OCI-M1 (cell line): ENCODE measurements at regions not wholly inside any gene's neighbourhood (a gene's known extent, or its start where the extent isn't known, plus 50 kb on each side); places are given as distances from the start of the nearest gene placed in this dataset.
A peak's percentile ranks its signal among the peaks of the same experiment; 100 is the strongest.
"Not testable (repeated sequence)": the region's sequence is repeated elsewhere in the genome, so short reads cannot be mapped to it uniquely, and the experiment has no call there.

Source experiments
- DNase-seq: peaks from one replicate; lab custom pipeline; 2025; lab: John Stamatoyannopoulos, UW

DNA sequence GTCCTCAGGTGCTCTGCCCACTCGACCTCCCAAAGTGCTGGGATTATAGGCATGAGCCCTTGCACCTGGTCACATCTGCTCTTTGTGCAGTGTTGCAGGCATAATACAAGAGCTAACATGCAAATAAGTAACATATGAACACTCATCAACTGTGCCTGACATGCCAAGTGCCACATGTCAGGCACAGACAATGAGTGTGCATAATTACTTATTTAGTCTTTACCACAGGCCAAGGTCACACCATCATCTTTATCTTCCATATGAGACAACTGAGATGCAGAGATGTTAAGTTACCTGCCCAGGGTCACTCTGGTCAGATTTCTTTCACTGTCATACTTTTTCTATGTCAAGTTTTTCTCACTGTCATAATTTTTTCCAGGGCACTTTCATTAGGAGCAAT is 126.1 kb downstream of the PPIAL4G start:
- DNase-seq: no peak

- no peak for DNase-seq
Observed at GRCh38 chr1:148355976-148356375, 127.1 kb downstream of the PPIAL4G start.

- DNase-seq: no peak
Observed at GRCh38 chr1:148354913-148355308, 128.2 kb downstream of the PPIAL4G start.

DNA sequence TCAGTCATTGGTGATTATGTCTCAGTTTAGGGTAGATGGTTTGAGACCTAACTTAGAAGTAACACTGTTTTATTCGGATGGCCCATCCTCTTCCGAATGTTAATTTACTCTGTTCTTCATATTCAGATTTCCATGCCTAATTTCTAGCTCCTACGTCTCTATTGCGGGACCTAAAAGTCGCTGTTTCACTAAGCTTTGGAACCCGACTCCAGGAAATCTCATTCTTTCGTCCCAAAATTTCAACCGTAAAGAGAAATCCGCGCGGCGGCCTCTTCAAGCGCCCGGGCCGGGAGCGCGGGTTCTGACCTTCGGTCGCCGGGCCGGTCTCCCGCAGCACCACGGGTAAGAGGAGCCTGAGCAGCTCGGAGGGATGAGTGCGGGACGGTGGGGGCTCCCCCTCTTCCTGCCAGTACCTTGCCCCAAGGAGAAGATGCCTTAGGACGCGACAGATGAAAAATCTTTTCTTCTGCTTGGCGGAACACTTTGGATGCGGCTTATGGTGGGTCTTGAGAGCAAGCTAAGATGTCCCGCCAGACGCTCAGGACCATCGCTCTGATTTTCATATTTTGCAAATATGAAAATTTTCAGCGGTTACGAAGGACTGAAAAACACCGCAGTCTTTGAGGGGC is 128.7 kb downstream of the PPIAL4G start:
- DNase-seq: no peak

GRCh38 chr1:148353461-148354283 is 129.4 kb downstream of the PPIAL4G start:
- peak; percentile 96 for DNase-seq

DNA sequence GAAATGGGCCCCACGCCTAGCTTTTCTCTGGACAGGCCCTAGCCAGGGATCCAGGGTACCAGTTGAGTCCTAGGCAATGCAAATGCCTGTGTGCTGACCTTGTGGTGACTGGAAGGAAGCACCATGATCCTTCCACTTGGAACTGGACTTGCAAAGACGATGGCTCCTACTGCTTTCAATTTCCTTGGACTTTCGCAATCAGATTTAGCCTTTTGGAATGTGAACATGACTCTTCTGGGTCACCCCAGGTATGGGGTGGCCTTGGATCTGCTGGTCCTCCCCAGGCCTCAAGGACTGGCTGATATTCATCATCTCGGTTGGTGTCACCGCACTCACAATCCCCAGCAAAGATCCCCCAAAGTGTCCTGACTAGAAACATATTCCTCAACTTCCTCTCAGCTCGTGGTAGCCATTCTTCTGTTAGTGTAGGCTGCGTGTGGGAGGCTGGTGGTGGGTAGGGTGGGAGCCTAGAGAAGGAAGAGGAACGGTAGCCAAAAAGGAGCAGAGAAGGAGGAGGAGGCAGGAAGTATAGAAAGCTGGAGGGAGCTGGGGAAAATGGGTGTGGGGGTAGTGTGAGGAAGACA is 130.5 kb downstream of the PPIAL4G start:
- peak; percentile 36 for DNase-seq

- no peak for DNase-seq
Observed at GRCh38 chr1:148347781-148348180, 135.3 kb downstream of the PPIAL4G start.

DNA sequence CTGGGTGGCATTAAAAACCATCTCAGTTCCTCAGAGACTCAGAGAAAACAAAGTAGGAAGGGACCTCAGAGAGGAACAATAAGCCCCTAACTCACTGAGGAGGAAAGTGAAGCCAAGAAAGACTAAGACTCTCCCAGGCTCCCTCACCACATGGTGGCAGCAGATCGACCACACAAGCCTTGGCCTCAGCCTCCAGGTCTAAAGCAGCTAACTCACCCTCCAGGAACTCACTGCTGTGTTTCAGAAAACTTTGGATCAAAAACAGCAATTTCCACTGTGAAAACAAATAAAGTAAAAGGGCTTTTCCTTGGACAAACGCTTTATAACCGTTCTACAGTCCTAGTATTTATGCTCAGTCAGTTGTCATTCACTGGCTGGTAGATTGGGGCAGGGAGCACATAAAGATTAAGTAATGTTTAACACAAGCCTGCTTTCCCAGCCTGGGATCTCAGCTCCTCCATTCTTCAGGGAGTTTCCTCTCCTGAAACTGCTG is 137.4 kb downstream of the PPIAL4G start:
- DNase-seq: peak; percentile 66

DNA sequence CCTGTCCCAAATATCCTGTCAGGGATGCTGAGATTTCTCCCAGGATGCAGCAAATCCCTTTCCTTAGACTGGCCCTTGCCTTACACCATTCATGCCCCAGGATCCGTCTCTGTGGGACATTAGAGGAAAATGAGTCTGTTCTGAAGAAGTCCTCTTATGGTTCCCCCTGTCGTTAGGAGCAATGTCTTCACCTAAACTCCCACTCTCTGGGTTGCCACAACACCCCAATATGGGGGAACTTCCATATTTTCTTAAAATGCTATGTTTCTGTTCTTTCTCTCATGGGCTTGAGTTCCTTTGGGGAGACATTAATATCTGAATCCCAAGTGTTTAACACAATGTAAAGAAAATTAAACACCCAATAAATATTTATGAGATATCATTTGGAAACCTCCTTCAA is 138.5 kb downstream of the PPIAL4G start:
- not testable (repeated sequence) for DNase-seq

- not testable (repeated sequence) for DNase-seq
Observed at GRCh38 chr1:148341729-148342128, 141.4 kb downstream of the PPIAL4G start.

GRCh38 chr1:148336121-148336918 is 146.8 kb downstream of the PPIAL4G start:
- peak; percentile 72 for DNase-seq

DNA sequence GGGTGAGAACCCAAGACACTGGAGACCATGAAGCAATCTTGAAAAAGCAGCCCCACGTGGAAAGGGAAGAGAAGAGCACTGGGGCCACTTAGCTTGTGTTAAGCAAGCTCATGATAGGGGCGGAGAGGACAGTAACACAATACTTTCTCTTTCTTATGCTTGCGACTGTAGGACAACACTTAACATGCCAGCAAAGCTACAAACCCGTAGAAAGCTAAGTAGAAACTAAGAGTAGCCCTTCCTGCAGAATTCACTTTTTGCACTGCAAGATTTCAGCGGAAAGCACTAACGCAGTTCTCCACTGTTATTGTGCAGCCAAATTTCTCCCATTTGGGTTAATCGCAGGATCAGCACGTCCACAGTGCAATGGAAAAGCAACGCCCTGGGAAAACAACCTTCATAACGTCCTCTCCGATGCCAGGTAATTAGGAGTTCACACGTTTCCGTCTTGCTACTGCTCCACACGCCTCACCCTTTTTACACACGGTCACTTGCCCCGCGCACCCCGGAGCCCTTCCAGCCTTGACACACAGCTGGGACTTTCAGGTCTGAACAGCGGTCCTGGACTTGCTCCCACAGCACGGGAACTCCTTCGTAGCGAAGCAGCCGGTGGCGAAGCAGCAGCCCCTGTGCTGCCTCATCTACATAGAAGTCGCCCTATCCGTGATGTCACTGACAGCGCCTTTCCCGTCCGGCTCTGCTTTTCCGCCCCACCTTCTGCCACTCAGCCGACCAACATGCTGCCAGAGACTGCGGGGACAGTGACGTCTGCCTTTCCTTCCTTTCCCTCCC is 148.6 kb downstream of the PPIAL4G start:
- peak; percentile 99 for DNase-seq

GRCh38 chr1:148333875-148334338 is 149.2 kb downstream of the PPIAL4G start:
- DNase-seq: no peak

DNA sequence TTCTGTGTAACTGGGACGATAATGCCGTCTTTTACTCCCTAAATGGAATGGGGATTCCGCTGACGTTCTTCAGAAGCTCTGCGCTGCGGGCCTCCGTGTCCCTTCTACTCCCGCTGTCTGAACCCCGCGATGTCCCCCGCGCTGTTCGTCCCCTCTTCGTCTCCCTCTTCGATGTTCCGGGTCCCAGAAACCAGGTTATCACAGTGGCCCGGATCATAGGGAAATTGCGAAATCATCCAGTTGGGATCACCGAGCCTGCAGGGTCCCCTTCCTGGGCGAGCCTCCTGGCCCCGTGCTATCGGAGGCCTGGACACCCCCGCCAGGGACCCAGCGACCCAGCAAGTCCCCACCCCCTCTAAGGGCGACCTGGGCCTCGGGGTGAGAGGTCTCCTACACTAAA is 154.2 kb downstream of the PPIAL4G start:
- DNase-seq: no peak

- DNase-seq: not testable (repeated sequence)
Observed at GRCh38 chr1:148325031-148325430, 158.1 kb downstream of the PPIAL4G start.

- not testable (repeated sequence) for DNase-seq
Observed at GRCh38 chr1:148324465-148324864, 158.6 kb downstream of the PPIAL4G start.

DNA sequence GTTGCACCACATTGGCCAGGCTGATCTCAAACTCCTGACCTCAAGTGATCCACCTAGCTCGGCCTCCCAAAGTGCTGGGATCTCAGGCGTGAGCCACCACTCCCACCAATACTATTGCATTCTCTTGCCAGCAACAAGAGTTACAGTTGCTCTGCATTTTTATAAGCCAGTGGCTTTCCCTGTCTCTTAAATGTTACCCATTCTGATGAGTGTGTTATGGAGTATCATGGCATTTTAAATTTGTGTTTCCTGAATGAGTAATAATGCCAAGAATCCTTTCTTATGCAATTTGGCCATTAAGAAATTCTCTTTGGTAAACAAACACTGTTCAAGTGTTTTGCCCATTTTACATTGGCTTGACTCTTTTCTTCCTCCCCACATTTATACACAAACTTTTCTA is 163.0 kb downstream of the PPIAL4G start:
- DNase-seq: not testable (repeated sequence)

DNA sequence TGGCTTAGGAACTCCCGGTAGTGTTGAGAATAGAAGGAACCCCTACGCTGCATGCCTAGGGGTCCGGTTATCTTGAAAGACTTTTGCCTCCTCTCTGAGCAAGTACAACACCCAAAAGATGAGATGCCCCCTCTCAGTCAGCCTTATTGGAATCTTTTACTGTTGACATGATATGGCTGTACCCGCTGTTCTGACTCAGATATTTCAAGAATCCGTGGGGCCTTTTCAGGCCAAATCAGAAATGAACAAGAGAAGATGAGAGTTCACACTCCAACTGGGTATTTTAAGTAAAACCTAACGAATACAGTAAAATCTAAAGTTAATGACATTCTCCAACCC is 164.2 kb downstream of the PPIAL4G start:
- no peak for DNase-seq

GRCh38 chr1:148318123-148318903 is 164.8 kb downstream of the PPIAL4G start:
- DNase-seq: peak; percentile 94

DNA sequence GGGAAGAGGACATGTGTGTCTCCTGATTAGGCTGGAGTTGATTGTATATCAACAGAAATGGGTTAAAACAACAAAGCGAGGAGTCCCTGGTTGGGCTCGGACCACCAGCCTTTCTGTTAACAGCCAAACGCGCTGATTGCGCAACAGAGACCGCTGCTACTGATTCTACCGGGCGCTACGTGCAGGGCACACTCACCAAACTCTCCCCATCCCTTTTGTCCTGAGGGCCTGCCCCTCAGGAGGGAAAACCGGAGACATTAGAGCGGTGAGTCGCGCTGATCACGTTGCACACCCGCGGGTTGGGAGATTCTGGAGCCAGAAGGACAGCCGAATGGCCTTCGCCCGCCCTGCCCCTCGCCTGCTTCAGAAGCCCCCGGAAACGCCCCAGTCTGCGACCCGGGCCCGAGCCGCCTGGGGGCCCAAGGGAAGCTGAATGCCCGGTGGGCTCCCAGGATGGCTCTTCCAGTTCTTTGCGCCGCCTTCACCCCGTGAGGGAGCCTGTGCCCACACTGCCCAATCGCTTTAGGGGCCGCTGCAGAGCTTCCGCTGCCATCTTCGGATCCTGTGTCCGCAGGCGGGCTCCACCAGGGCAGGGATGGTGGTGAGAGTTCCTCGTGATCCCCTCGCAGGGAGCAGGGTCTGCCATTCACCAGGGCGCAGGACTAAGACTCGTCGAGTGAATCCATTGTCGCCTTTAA is 165.4 kb upstream of the NBPF11 start:
- no peak for DNase-seq
